Effector memory CD4-positive, alpha-beta T cell (primary cell): ENCODE measurements at regions not wholly inside any gene's neighbourhood (a gene's known extent, or its start where the extent isn't known, plus 50 kb on each side); places are given as distances from the start of the nearest gene placed in this dataset.
"Not testable (repeated sequence)": the region's sequence is repeated elsewhere in the genome, so short reads cannot be mapped to it uniquely, and the experiment has no call there.

Source experiments
- DNase-seq, 3 donors: peaks; one replicate each; pipeline ENCODE4 v3.0.0-alpha.2; 2020
- H3K27ac ChIP-seq: 2 replicates; pipeline ENCODE4 v1.7.0; 2013; ENCODE audit warnings: mild to moderate bottlenecking, low read length, moderate library complexity; ENCODE audit not compliant: insufficient read depth, poor library complexity, severe bottlenecking
- H3K27me3 ChIP-seq: replicated peaks from 2 replicates; pipeline ENCODE4 v1.7.0; 2013; ENCODE audit warnings: mild to moderate bottlenecking, low read length; ENCODE audit not compliant: insufficient read depth, control insufficient read depth, poor library complexity, severe bottlenecking
- H3K36me3 ChIP-seq: 2 replicates; pipeline ENCODE4 v1.7.0; 2013; ENCODE audit warnings: mild to moderate bottlenecking, low read length, moderate library complexity; ENCODE audit not compliant: control insufficient read depth, insufficient read depth
- H3K4me1 ChIP-seq: 2 replicates; pipeline ENCODE4 v1.7.0; 2013; ENCODE audit warnings: low read length, mild to moderate bottlenecking; ENCODE audit not compliant: control insufficient read depth, insufficient read depth, poor library complexity, severe bottlenecking
- H3K4me3 ChIP-seq: 2 replicates; pipeline ENCODE4 v1.7.0; 2013; ENCODE audit warnings: low read length, low read depth, mild to moderate bottlenecking; ENCODE audit not compliant: insufficient read depth, poor library complexity, severe bottlenecking
- H3K9me3 ChIP-seq: 2 replicates; pipeline ENCODE4 v1.7.0; 2013; ENCODE audit warnings: mild to moderate bottlenecking, low read length, moderate library complexity; ENCODE audit not compliant: control insufficient read depth

GRCh38 chr14:50026396-50026795 is 90.0 kb downstream of the VCPKMT start:
- H3K9me3 ChIP-seq, result peaks cover 6% of the 10 kb centered on the region
- no peak for DNase-seq
- no peaks in the 10 kb centered on the region for H3K4me1 ChIP-seq
- H3K27me3 ChIP-seq, result no peaks in the 10 kb centered on the region
- no peak overlapping the region for H3K4me3 ChIP-seq
- no peak overlapping the region for H3K27ac ChIP-seq
- no peaks in the 10 kb centered on the region for H3K36me3 ChIP-seq

DNA sequence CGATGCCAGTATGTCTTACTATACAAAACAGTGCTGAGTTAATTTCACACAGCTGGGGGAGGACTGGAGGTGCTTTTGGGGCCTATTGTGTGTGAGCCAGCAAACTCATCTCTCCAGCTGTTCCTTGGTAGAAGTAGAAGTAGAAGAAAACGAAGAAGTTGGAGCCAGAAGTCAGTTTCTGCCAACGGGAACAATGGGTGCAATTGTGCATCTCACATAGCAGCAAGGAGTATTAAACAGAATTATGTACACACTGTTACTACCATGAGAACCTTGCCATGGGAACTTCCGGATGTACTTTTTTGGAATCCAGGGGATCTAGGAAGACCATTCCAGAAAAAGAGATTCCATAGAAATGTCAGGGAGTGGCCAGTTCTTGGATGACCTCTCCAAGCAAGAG is 88.6 kb downstream of the VCPKMT start:
- Histone ChIP-seq H3K27me3 (no peaks in the 10 kb centered on the region), H3K4me1 (no peaks in the 10 kb centered on the region), H3K36me3 (no peaks in the 10 kb centered on the region), H3K4me3 (no peak overlapping the region), H3K9me3 (peaks cover 6% of the 10 kb centered on the region), H3K27ac (no peak overlapping the region)
- DNase-seq, result no peak

DNA sequence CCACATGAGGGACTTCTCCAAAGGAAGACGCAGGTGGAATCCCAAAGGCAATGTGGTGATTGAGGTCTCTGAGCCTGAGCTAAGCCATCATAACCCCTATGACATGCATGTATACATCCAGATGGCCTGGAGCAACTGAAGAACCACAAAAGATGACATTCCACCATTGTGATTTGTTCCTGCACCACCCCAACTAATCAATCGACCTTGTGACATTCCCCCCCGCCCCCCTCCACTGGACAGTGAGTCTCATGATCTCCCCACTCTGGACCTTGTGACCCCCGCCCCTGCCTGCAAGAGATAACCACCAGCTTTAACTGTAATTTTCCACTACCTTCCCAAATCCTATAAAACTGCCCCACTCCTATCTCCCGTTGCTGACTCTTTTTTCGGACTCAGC is 87.9 kb downstream of the VCPKMT start:
- Histone ChIP-seq H3K4me3 (no peak overlapping the region), H3K4me1 (no peaks in the 10 kb centered on the region), H3K36me3 (no peaks in the 10 kb centered on the region), H3K27ac (no peak overlapping the region), H3K27me3 (no peaks in the 10 kb centered on the region), H3K9me3 (peaks cover 6% of the 10 kb centered on the region)
- no peak for DNase-seq

DNA sequence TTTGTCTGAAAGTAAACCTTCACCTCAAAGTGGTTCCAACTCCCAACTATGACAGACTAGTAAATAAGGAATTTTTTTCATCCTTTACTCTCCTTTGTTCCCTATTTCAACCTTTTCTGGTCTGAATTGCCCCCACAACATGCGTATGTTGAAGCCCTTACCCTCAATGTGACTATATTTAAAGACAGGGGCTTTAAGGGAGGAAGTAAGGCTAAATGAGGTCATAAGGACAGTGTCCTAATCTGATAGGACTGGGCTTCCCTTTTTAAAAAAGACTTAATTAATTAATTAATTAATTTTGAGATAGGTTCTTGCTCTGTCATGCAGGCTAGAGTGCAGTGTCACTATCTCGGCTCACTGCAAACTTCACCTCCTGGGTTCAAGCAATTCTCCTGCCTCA is 86.3 kb downstream of the VCPKMT start:
- DNase-seq, result no peak
- H3K27ac ChIP-seq, result no peak overlapping the region

DNA sequence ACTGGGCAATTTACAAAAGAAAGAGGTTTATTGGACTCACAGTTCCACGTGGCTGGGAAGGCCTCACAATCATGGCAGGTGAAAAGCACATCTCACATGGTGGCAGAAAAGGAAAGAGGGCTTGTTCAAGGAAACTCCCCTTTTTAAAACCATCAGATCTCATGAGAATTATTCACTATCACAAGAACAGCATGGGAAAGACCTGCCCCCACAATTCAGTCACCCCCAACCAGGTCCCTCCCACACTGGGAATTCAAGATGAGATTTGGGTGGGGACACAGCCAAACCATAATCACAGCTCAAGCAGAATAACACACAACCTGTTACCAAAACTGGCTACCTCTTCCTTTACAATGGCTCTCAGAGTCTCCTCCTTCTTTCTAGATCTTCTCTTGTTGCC is 85.5 kb downstream of the VCPKMT start:
- not testable (repeated sequence) for H3K27me3 ChIP-seq, DNase-seq, H3K9me3 ChIP-seq, H3K4me3 ChIP-seq, H3K4me1 ChIP-seq, H3K27ac ChIP-seq, H3K36me3 ChIP-seq

More for the DNA sequence above, 86.3 kb downstream of the VCPKMT start:
- no peaks in the 10 kb centered on the region for H3K4me1 ChIP-seq
- no peaks in the 10 kb centered on the region for H3K36me3 ChIP-seq
- no peaks in the 10 kb centered on the region for H3K27me3 ChIP-seq
- peaks cover 6% of the 10 kb centered on the region for H3K9me3 ChIP-seq
- H3K4me3 ChIP-seq, result no peak overlapping the region

DNA sequence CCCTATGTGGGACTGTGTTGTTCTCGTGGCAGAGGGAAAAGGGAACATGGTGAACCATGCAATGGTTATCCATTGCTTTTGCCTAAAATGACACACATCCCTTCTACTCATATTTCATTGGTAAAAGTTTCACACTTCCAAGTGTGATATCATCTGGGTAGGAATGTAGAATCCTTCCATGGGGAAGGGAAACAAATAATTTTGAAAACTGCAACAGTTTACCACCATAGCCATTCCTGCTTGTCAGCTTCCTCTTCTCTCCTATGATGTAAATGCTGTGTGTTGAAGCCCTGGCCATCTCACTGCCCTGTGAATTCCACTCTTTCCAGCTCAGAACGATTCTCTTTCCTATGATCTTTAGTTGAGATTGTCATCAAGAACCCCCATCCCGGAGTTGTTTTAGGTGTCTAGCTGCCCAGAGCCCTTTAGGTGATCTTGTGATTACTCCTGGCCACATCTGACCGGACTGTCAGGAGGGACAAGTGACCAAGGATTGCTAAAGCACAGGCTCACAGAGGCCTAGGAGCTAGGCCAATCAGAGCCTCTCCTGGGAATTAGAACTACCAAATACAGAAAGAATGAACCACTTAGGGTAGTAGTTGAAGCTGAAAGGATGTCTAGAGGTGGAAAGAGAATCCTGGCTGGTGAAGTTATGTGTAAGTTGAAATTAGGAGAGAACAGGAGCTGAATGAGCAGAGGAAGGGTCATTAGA is 84.6 kb downstream of the VCPKMT start:
- Histone ChIP-seq H3K4me1 (no peaks in the 10 kb centered on the region), H3K27ac (no peak overlapping the region), H3K4me3 (no peak overlapping the region), H3K27me3 (no peaks in the 10 kb centered on the region), H3K9me3 (no peaks in the 10 kb centered on the region), H3K36me3 (no peaks in the 10 kb centered on the region)
- no peak for DNase-seq

- not testable (repeated sequence) for H3K27me3 ChIP-seq, H3K36me3 ChIP-seq, H3K4me3 ChIP-seq, DNase-seq, H3K9me3 ChIP-seq, H3K4me1 ChIP-seq, H3K27ac ChIP-seq
These were observed 83.8 kb downstream of the VCPKMT start for GRCh38 chr14:50032462-50033167.

- Histone ChIP-seq H3K27me3 (no peaks in the 10 kb centered on the region), H3K27ac (no peak overlapping the region), H3K36me3 (no peaks in the 10 kb centered on the region), H3K4me3 (no peak overlapping the region), H3K4me1 (peaks cover 24% of the 10 kb centered on the region), H3K9me3 (no peaks in the 10 kb centered on the region)
- no peak for DNase-seq
These were observed 81.2 kb downstream of the VCPKMT start for GRCh38 chr14:50035214-50035613.

DNA sequence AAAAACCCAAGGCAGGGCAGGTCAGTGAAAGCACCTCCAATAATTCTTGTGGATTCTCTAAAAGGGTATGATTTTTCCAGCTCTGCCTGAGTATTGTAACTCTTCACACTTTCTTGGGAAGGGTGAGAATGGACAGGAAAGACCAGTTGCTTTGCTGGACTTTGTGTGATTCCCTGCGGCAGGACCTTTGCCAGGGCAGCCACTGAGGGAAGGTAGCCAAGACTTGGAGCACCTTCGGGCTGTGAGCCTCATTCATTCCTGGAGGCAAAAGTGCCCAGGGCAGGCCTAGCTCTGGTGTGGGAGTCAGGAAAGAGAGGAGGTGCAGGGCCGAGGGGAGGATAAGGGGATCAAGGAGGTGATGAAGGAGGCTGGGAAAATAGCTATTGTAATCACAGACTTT is 80.2 kb downstream of the VCPKMT start:
- no peak overlapping the region for H3K4me3 ChIP-seq
- H3K27me3 ChIP-seq, result no peaks in the 10 kb centered on the region
- no peak overlapping the region for H3K27ac ChIP-seq
- H3K36me3 ChIP-seq, result no peaks in the 10 kb centered on the region
- DNase-seq, result no peak
- peaks cover 34% of the 10 kb centered on the region for H3K4me1 ChIP-seq
- H3K9me3 ChIP-seq, result no peaks in the 10 kb centered on the region

DNA sequence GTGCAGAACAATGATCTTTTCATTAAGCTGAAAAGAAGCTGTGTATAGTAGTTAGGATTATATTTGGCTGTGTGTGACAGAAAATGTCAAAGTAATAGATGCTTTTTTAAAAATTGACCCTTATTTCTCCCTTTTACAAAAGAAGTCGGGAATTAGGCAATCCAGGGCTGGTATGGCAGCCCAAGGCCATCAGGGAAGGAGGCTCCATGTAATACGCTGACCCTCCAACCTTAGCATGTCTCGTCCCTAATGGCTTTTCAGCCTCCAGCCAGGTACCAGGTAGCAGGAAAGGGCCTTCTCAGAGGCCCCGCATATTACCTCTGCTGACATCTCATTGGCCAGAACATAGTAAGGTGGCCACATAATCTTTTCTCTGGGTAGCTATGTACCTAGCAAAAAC is 79.7 kb downstream of the VCPKMT start:
- no peaks in the 10 kb centered on the region for H3K9me3 ChIP-seq
- no peak overlapping the region for H3K27ac ChIP-seq
- DNase-seq, result no peak
- H3K4me3 ChIP-seq, result no peak overlapping the region
- peaks cover 39% of the 10 kb centered on the region for H3K4me1 ChIP-seq
- H3K27me3 ChIP-seq, result no peaks in the 10 kb centered on the region
- H3K36me3 ChIP-seq, result no peaks in the 10 kb centered on the region
